ENCODE measurements at regions not wholly inside any gene's neighbourhood (a gene's known extent, or its start where the extent isn't known, plus 50 kb on each side); places are given as distances from the start of the nearest gene placed in this dataset.

DNA sequence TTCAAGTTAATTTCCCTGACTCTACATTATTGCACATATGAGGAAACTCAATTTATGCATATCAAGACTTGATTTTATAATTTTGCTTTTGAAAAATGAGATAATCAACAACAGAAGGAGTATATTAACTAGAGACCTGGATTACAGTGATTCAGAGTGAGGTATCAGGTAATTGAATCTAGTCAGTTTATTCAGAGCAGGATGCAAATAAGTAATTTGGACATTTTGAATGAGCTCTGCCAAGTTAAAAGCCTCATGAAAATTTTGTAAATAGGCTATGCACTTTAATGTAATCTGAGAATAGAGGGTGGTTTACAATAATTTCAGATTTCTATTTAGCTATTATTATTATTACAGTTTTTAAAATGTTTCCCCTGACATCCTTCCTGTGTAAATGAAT is 203.7 kb upstream of the EMCN start:
- TF ChIP-seq, protein P1, sequence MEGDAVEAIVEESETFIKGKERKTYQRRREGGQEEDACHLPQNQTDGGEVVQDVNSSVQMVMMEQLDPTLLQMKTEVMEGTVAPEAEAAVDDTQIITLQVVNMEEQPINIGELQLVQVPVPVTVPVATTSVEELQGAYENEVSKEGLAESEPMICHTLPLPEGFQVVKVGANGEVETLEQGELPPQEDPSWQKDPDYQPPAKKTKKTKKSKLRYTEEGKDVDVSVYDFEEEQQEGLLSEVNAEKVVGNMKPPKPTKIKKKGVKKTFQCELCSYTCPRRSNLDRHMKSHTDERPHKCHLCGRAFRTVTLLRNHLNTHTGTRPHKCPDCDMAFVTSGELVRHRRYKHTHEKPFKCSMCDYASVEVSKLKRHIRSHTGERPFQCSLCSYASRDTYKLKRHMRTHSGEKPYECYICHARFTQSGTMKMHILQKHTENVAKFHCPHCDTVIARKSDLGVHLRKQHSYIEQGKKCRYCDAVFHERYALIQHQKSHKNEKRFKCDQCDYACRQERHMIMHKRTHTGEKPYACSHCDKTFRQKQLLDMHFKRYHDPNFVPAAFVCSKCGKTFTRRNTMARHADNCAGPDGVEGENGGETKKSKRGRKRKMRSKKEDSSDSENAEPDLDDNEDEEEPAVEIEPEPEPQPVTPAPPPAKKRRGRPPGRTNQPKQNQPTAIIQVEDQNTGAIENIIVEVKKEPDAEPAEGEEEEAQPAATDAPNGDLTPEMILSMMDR (IDR thresholded peaks at IDR 0.05): no peak
- TF ChIP-seq POLR2A (IDR thresholded peaks at IDR 0.05): no peak
